Ishikawa (cell line): ENCODE measurements at regions not wholly inside any gene's neighbourhood (a gene's known extent, or its start where the extent isn't known, plus 50 kb on each side); places are given as distances from the start of the nearest gene placed in this dataset.

Experiments
- CEBPB ChIP-seq: IDR thresholded peaks from 2 replicates; pipeline ENCODE4 v1.6.1; 2012
- TEAD4 ChIP-seq: IDR thresholded peaks from 2 replicates; pipeline ENCODE4 v1.6.1; 2012
- TF ChIP-seq, protein P1 (sequence below): IDR thresholded peaks from 2 replicates; pipeline ENCODE4 v1.6.1; 2012; ENCODE audit warnings: low read depth, mild to moderate bottlenecking

DNA sequence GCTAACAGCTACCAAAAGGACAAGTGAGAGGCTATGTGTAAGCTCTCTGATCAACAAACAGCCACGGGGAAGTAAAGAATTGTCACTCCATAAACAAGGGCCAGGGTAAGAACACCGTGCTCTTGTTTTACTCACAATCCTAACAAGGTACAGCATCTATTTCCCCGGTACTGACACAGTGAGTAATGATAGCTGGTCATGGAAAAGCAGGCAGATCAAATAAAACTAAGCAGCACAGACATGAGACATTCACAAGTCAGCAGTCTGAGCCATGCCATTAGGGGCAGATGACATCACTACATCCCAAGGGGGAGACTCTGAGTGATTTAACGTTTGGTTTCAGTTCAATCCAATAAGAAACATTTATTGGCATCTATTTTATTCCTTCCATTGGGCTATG is 54.4 kb downstream of the ARL6IP4 start:
- TF ChIP-seq TEAD4 (no peak), CEBPB (no peak)
- TF ChIP-seq, protein P1, sequence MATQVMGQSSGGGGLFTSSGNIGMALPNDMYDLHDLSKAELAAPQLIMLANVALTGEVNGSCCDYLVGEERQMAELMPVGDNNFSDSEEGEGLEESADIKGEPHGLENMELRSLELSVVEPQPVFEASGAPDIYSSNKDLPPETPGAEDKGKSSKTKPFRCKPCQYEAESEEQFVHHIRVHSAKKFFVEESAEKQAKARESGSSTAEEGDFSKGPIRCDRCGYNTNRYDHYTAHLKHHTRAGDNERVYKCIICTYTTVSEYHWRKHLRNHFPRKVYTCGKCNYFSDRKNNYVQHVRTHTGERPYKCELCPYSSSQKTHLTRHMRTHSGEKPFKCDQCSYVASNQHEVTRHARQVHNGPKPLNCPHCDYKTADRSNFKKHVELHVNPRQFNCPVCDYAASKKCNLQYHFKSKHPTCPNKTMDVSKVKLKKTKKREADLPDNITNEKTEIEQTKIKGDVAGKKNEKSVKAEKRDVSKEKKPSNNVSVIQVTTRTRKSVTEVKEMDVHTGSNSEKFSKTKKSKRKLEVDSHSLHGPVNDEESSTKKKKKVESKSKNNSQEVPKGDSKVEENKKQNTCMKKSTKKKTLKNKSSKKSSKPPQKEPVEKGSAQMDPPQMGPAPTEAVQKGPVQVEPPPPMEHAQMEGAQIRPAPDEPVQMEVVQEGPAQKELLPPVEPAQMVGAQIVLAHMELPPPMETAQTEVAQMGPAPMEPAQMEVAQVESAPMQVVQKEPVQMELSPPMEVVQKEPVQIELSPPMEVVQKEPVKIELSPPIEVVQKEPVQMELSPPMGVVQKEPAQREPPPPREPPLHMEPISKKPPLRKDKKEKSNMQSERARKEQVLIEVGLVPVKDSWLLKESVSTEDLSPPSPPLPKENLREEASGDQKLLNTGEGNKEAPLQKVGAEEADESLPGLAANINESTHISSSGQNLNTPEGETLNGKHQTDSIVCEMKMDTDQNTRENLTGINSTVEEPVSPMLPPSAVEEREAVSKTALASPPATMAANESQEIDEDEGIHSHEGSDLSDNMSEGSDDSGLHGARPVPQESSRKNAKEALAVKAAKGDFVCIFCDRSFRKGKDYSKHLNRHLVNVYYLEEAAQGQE, result no peak
